Mesodermal cell (in vitro differentiated cells): ENCODE measurements at regions not wholly inside any gene's neighbourhood (a gene's known extent, or its start where the extent isn't known, plus 50 kb on each side); places are given as distances from the start of the nearest gene placed in this dataset.
"Not testable (repeated sequence)": the region's sequence is repeated elsewhere in the genome, so short reads cannot be mapped to it uniquely, and the experiment has no call there.

Experiments used
- H3K27ac ChIP-seq: 2 replicates; pipeline ENCODE4 v1.7.0; 2013; ENCODE audit warnings: mild to moderate bottlenecking, low read depth, low read length, moderate library complexity; ENCODE audit not compliant: severe bottlenecking
- H3K36me3 ChIP-seq: 2 replicates; pipeline ENCODE4 v1.7.1; 2013; ENCODE audit warnings: mild to moderate bottlenecking, low read length, moderate library complexity; ENCODE audit not compliant: control insufficient read depth, insufficient read depth
- H3K4me1 ChIP-seq: one replicate; pipeline ENCODE4 v1.7.1; 2013; ENCODE audit warnings: mild to moderate bottlenecking, low read length; ENCODE audit not compliant: insufficient read depth, control insufficient read depth, poor library complexity, severe bottlenecking
- H3K4me3 ChIP-seq: 2 replicates; pipeline ENCODE4 v1.7.0; 2013; ENCODE audit warnings: low read length, control low read depth, mild to moderate bottlenecking; ENCODE audit not compliant: insufficient read depth, poor library complexity, severe bottlenecking; ENCODE audit errors: extremely low read depth
- H3K9me3 ChIP-seq: 2 replicates; pipeline ENCODE4 v1.7.1; 2013; ENCODE audit warnings: mild to moderate bottlenecking, low read length, moderate library complexity; ENCODE audit not compliant: control insufficient read depth
- WGBS, 2 experiments: methylation state at CpG; one replicate each; pipeline ENCODE4 v1.1.5; 2013; ENCODE audit warnings: missing lambda C conversion rate in 2 of 2; ENCODE audit not compliant: insufficient coverage in 2 of 2; 5-methylcytosine and 5-hydroxymethylcytosine counted together

DNA sequence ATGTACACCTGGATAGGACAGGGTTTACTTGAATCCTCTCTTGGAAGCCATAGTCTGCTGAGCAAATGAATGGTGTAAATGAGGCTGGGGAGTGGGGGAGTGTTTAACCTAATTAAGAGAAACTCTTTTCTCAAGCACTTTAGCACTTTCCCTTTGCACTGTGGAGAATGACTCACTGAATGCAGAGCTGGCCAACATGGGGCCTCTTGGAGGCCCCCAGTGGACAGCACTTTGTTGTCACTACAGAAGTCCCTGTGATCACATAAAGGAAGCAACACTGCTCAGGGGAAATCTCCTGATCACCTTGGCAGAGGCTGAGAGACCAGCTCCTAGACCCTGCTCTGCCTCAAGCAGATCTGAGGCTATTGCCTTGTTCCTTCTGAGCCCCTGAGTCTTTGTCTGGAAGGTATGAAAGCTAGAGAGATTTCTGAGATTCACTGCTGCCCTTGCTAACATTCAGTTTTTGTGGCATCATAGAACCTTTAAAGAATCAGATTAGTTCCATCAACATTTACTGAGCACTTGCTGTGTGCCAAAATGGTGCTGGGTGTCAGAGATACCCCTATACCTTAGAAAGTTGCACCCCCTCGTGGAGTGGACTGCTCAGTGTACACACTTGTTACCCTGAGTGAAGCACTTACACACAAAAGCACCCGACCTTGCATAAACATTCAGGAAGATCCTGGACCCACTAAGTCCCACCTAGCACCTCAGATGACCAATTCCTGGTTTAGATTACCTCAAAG, 230.1 kb upstream of the CCL2 start:
- no peaks in the 10 kb centered on the region for H3K36me3 ChIP-seq
- WGBS, 2 experiments: 100% methylated on average over 2 of the region's 2 CpGs
- no peak overlapping the region for H3K4me3 ChIP-seq
- no peak overlapping the region for H3K27ac ChIP-seq
- peaks cover 8% of the 10 kb centered on the region for H3K4me1 ChIP-seq
- no peaks in the 10 kb centered on the region for H3K9me3 ChIP-seq

DNA sequence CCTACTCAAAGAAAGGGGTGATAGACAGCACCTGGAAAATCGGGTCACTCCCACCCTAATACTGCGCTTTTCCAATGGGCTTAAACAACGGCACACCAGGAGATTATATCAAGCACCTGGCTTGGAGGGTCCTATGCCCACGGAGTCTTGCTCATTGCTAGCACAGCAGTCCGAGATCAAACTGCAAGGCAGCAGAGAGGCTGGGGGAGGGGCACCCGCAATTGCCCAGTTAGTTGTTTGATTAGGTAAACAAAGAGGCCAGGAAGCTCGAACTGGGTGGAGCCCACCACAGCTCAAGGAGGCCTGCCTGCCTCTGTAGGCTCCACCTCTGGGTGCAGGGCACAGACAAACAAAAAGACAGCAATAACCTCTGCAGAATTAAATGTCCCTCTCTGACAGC, 224.5 kb upstream of the CCL2 start:
- WGBS, 2 experiments: 71 to 83% methylated on average over 5 to 7 of the region's 7 CpGs
- H3K9me3 ChIP-seq, H3K36me3 ChIP-seq, H3K4me3 ChIP-seq, H3K27ac ChIP-seq, H3K4me1 ChIP-seq: not testable (repeated sequence)

- H3K4me1 ChIP-seq, H3K36me3 ChIP-seq, H3K4me3 ChIP-seq, H3K9me3 ChIP-seq, H3K27ac ChIP-seq: not testable (repeated sequence)
Measured at GRCh38 chr17:34032305-34032704, 222.8 kb upstream of the CCL2 start.

- H3K27ac ChIP-seq, H3K9me3 ChIP-seq, H3K36me3 ChIP-seq, H3K4me3 ChIP-seq, H3K4me1 ChIP-seq: not testable (repeated sequence)
- WGBS, 2 experiments: 92 to 97% methylated on average over 6 to 7 of the region's 9 CpGs
Measured at GRCh38 chr17:34038786-34039185, 216.3 kb upstream of the CCL2 start.

DNA sequence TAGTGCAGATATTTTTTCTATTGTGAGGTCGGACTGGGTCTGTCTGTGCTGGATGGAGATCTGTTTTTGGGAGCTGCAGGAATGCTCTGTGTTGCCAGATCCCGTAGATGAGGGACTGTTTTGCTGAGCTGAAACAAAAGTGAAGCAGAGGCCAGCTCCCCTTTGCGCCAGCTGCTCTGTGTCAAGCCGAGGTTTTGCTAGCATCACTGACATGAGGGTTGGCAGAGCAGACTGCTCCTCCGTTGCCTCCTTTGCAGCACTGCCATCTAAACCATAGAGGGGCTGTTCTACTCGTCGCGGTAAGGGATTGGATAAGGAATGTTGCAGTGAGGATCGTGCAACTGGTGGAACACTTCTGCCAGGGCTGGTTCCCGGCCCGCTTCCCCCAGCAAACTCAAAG, 215.9 kb upstream of the CCL2 start:
- not testable (repeated sequence) for H3K4me1 ChIP-seq, H3K27ac ChIP-seq, H3K36me3 ChIP-seq, H3K9me3 ChIP-seq, H3K4me3 ChIP-seq
- WGBS, 2 experiments: 89 to 93% methylated on average over 2 to 4 of the region's 11 CpGs

DNA sequence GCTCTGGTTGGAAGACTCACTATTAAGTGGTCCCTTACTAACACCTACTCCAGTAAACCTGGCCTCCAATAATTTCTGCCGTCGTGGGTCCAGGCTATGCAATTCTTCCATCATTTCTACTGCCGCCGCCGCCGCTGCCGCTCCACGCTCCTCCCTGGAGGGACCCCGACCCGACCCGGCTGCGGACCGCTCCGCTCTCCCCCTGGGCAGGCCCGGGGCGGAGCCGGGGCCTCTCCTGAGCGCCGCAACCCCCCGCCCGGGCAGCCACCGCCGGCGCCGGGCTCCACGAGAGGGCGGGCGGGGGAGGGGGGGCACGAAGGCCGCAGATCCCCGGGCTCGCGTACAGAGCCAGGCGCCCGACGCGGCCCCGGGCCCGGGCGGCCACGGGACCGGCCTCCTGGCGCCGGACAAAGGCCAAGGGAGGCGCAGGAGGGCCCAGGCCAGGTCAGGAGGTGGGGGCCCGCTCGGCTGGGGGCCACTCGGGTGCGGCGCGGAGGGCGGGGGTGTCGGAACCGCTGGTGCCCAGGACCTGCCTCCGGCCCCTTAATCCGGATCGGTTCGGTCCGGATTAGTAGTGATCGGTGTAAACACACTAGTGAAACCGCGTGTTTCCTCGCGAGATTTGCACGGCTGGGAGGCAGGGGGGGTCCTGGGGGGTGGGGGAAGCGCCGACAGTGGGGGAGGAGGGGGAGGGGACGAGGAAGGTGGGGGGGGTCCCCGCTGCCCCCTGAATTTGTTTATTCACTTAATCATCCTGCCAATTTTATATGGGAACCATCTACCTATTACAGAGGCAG, 215.1 kb upstream of the CCL2 start:
- not testable (repeated sequence) for H3K36me3 ChIP-seq, H3K27ac ChIP-seq, H3K9me3 ChIP-seq, H3K4me3 ChIP-seq, H3K4me1 ChIP-seq
- 94 to 100% methylated on average over 3 to 36 of the region's 69 CpGs for WGBS, 2 experiments

GRCh38 chr17:34045990-34046389, 209.1 kb upstream of the CCL2 start:
- 90 to 100% methylated on average over 1 to 2 of the region's 2 CpGs for WGBS, 2 experiments
- H3K4me3 ChIP-seq: no peak overlapping the region
- no peaks in the 10 kb centered on the region for H3K36me3 ChIP-seq
- H3K4me1 ChIP-seq: no peaks in the 10 kb centered on the region
- H3K27ac ChIP-seq: no peak overlapping the region
- H3K9me3 ChIP-seq: no peaks in the 10 kb centered on the region

GRCh38 chr17:34051046-34051445, 204.0 kb upstream of the CCL2 start:
- Histone ChIP-seq H3K36me3 (no peaks in the 10 kb centered on the region), H3K4me3 (no peak overlapping the region), H3K27ac (no peak overlapping the region), H3K4me1 (no peaks in the 10 kb centered on the region), H3K9me3 (no peaks in the 10 kb centered on the region)
- WGBS, 2 experiments: 67 to 100% methylated on average over 1 of the region's 3 CpGs

GRCh38 chr17:34054495-34054894, 200.6 kb upstream of the CCL2 start:
- no peaks in the 10 kb centered on the region for H3K4me1 ChIP-seq
- no peaks in the 10 kb centered on the region for H3K36me3 ChIP-seq
- no peak overlapping the region for H3K27ac ChIP-seq
- no peaks in the 10 kb centered on the region for H3K9me3 ChIP-seq
- H3K4me3 ChIP-seq: no peak overlapping the region
- WGBS, 2 experiments: 80 to 100% methylated on average over 1 of the region's 1 CpG

DNA sequence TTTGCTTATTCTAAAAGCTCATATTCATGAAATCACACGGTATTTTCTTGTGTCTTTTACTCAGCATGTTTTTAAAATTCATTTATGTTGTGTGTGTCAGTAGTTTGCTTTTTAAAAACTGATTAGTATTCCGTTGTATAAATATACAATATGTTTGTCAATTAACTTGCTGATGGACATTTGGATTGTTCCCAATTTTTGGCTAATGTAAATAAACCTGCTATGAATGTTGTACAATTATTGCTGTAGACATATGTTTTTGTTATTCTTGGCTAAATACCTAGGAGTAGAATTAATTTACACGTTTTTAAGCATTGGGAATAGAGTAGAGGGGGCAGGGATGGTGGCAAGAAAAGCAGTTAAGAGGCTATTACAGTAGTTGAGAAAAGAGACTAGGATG, 199.5 kb upstream of the CCL2 start:
- Histone ChIP-seq H3K27ac (no peak overlapping the region), H3K36me3 (no peaks in the 10 kb centered on the region), H3K9me3 (no peaks in the 10 kb centered on the region), H3K4me3 (no peak overlapping the region), H3K4me1 (no peaks in the 10 kb centered on the region)
- WGBS, 2 experiments: 0 to 71% methylated on average over 1 of the region's 3 CpGs
